AG04450 (cell line): ENCODE measurements at regions not wholly inside any gene's neighbourhood (a gene's known extent, or its start where the extent isn't known, plus 50 kb on each side); places are given as distances from the start of the nearest gene placed in this dataset.

Experiments used
- CTCF ChIA-PET: fragments of 300-600, 350-600 bp; formaldehyde crosslinking; extraction: SDS; loops from one replicate; lab custom pipeline; 2022; ENCODE audit warnings: antibody characterized with exemption, inconsistent platforms; lab: Charles Lee
- POLR2A ChIA-PET: fragments of 350-600 bp; formaldehyde crosslinking; extraction: SDS; loops from one replicate; lab custom pipeline; 2021; ENCODE audit warnings: antibody characterized with exemption, inconsistent platforms; lab: Yijun Ruan, JAX
- DNase-seq: peaks from one replicate; pipeline ENCODE4 v3.0.0-alpha.2; 2011; ENCODE audit warnings: low read depth, low spot score
- H3K27ac ChIP-seq: one replicate; pipeline ENCODE4 v1.5.1; 2012; ENCODE audit warnings: low read depth, low read length, control low read depth
- H3K27me3 ChIP-seq: one replicate; pipeline ENCODE4 v1.6.0; 2012; ENCODE audit warnings: low read length; ENCODE audit not compliant: control insufficient read depth, insufficient read depth
- H3K4me3 ChIP-seq: 2 replicates; pipeline ENCODE4 v1.5.1; 2011; ENCODE audit warnings: mild to moderate bottlenecking, low read depth, low read length, control low read depth
- H3K9me3 ChIP-seq: 2 replicates; pipeline ENCODE4 v1.5.1; 2012; ENCODE audit warnings: low read length; ENCODE audit not compliant: control insufficient read depth, insufficient read depth
- TF ChIP-seq, protein P1 (sequence below): IDR thresholded peaks from 2 replicates; pipeline ENCODE4 v1.5.1; 2011; ENCODE audit warnings: low read depth, low read length, control low read depth, inconsistent platforms

DNA sequence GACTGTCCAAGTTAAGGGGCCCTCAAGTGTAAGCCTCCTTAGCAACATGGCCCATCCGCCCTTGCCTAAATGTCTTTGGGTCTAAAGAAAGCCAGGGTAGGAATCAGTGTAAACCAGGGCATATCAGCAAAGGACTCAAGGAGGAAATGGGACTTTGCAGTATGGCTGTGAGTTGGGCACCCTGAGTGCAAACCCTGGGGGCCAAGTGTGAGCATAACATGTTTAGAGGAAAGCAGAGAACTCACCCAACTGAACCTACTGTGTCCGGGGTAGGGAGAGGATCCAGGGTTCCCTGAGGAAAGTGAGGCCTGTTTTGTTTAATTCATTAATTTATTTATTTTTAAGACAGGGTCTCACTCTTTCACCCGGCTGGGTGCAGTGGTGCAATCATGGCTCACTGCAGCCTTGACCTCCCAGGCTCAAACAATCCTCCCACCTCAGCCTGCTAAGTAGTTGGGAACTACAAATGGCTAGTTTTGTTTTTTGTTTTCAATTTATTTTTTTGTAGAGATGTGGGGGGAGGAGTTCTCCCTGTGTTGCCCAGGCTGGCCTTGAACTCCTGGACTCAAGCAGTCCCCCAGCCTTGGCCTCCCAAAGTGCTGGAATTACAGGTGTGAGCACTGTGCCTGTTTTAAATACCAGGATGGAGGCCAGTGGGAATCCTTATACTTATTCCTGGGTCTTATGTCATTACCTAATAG lies 51.0 kb upstream of the ACTR3 start:
- ChIA-PET POLR2A (no interaction called here), CTCF (no interaction called here)
- Histone ChIP-seq H3K27ac (no peak overlapping the region), H3K27me3 (no peaks in the 10 kb centered on the region), H3K4me3 (no peak overlapping the region), H3K9me3 (no peaks in the 10 kb centered on the region)
- no peak for DNase-seq
- TF ChIP-seq, protein P1, sequence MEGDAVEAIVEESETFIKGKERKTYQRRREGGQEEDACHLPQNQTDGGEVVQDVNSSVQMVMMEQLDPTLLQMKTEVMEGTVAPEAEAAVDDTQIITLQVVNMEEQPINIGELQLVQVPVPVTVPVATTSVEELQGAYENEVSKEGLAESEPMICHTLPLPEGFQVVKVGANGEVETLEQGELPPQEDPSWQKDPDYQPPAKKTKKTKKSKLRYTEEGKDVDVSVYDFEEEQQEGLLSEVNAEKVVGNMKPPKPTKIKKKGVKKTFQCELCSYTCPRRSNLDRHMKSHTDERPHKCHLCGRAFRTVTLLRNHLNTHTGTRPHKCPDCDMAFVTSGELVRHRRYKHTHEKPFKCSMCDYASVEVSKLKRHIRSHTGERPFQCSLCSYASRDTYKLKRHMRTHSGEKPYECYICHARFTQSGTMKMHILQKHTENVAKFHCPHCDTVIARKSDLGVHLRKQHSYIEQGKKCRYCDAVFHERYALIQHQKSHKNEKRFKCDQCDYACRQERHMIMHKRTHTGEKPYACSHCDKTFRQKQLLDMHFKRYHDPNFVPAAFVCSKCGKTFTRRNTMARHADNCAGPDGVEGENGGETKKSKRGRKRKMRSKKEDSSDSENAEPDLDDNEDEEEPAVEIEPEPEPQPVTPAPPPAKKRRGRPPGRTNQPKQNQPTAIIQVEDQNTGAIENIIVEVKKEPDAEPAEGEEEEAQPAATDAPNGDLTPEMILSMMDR: no peak

DNA sequence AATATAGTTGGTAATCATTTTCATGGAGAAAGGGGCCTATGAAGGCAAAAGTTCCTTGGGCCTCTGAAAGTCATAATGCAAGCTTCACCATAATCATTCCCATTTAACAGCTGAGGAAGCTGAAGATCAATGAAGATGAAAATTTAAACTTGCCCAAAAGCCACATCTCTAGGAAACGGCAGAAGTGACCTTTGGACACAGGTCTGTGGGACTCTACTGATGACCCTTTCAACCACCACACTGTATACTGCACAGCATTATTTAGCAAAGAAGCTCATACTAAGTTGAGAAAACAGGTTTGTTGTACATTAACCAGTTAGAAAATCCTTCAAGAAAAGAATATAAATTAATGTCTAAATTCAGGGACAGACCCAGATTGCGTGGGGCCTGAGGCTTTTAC lies 51.6 kb upstream of the ACTR3 start:
- no peak for DNase-seq
- H3K9me3 ChIP-seq: no peaks in the 10 kb centered on the region
- POLR2A ChIA-PET: no interaction called here
- no peak overlapping the region for H3K27ac ChIP-seq
- no peaks in the 10 kb centered on the region for H3K27me3 ChIP-seq
- no peak overlapping the region for H3K4me3 ChIP-seq
- CTCF ChIA-PET: no interaction called here
- TF ChIP-seq, protein P1: no peak

DNA sequence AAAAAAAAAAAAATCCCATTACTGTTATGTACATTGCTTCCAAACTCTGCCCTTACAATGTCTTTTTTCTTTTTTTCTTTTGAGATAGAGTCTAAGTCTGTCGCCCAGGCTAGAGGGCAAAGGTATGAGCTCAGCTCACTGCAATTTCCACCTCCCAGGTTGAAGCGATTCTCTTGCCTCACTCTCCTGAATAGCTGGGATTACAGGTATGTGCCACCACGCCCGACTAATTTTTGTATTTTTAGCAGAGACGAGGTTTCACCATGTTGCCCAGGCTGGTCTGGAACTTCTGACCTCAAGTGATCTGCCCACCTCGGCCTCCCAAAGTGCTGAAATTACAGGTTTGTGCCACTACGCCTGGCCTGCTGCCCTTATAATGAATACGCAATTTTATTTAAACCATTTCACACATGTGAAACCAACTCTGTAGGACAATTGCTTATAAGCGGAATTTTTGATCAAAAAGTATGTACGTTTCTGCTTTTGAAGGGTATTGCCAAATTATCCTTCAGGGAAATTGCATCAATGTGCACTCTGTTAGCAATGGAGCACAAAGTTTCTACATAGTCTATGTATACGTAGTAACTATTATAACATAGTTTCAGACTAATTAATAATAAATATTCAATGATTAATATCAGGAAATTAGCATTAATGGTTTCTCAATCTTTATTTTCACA lies 55.7 kb upstream of the ACTR3 start:
- H3K27me3 ChIP-seq: no peaks in the 10 kb centered on the region
- TF ChIP-seq, protein P1: no peak
- DNase-seq: no peak
- ChIA-PET POLR2A (no interaction called here), CTCF (no interaction called here)
- no peak overlapping the region for H3K27ac ChIP-seq
- H3K9me3 ChIP-seq: no peaks in the 10 kb centered on the region
- no peak overlapping the region for H3K4me3 ChIP-seq

DNA sequence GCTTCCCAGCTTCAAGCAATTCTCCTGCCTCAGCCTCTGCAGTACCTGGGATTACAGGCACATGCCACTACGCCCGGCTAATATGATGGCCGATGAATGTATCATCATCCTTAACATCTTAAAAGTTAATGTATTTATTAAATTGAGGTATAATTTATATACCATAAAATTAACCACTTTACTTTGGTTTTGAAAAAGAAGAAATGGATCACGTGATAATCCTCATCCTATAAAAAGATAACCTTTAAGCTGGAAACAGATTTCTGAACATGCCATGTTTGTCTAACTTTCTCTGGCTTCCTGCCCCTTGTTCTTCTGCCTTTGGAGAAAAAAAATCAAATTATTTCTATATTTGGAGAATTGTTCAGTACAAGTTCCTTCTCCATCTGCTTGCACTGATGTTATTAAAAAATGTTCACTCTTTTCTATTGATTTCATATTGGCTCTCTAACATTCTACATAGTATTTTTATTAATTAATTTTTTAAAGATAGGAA lies 57.0 kb upstream of the ACTR3 start:
- CTCF ChIA-PET: no interaction called here
- Histone ChIP-seq H3K27ac (no peak overlapping the region), H3K4me3 (no peak overlapping the region), H3K27me3 (no peaks in the 10 kb centered on the region), H3K9me3 (no peaks in the 10 kb centered on the region)
- POLR2A ChIA-PET: no interaction called here
- TF ChIP-seq, protein P1: no peak
- no peak for DNase-seq

DNA sequence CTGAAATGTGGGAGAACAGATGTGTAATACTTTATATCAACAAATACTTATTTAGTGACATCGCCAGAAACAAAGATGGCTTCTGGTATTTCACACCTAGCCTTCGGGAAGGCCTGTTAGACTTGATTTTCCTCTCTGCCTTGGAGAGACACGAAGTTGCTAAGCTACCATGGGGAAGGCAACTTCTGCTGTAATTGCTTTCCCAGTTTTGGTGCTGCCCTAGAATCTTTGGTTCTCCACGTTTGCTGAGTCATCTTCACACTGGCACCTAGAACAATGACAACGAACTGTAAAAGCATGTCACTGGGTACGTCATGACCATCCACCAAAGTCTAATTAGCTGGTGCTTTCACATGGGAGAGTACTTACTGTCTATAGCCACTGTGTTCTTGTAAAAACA lies 58.7 kb upstream of the ACTR3 start:
- Histone ChIP-seq H3K27ac (no peak overlapping the region), H3K9me3 (no peaks in the 10 kb centered on the region), H3K4me3 (no peak overlapping the region), H3K27me3 (no peaks in the 10 kb centered on the region)
- TF ChIP-seq, protein P1: no peak
- CTCF ChIA-PET: no interaction called here
- no peak for DNase-seq
- POLR2A ChIA-PET: interaction anchor here (0.6 kb wide), 1 partner anchor 9 kb away, joined by 9 read pairs; no protein-coding TSS in a partner anchor
